Endodermal cell (in vitro differentiated cells): ENCODE measurements at regions not wholly inside any gene's neighbourhood (a gene's known extent, or its start where the extent isn't known, plus 50 kb on each side); places are given as distances from the start of the nearest gene placed in this dataset.

Source experiments
- DNase-seq: peaks from one replicate; pipeline ENCODE4 v3.0.0-alpha.2; 2017
- H3K27ac ChIP-seq: 2 replicates; pipeline ENCODE4 v1.5.1; 2013; ENCODE audit warnings: mild to moderate bottlenecking, low read depth, low read length, moderate library complexity
- H3K27me3 ChIP-seq: 2 replicates; pipeline ENCODE4 v1.6.1; 2013; ENCODE audit warnings: mild to moderate bottlenecking, low read length, moderate library complexity; ENCODE audit not compliant: insufficient read depth, control insufficient read depth, poor library complexity, severe bottlenecking
- H3K36me3 ChIP-seq: 2 replicates; pipeline ENCODE4 v1.7.0; 2013; ENCODE audit warnings: mild to moderate bottlenecking, low read length, moderate library complexity; ENCODE audit not compliant: control insufficient read depth, insufficient read depth
- H3K4me1 ChIP-seq: one replicate; pipeline ENCODE4 v1.7.0; 2013; ENCODE audit warnings: low read length; ENCODE audit not compliant: control insufficient read depth, insufficient read depth
- H3K4me3 ChIP-seq: 2 replicates; pipeline ENCODE4 v1.5.1; 2013; ENCODE audit warnings: mild to moderate bottlenecking, low read length, moderate library complexity
- H3K9ac ChIP-seq: 2 replicates; pipeline ENCODE4 v1.6.1; 2013; ENCODE audit warnings: mild to moderate bottlenecking, low read length, moderate library complexity; ENCODE audit not compliant: poor library complexity, severe bottlenecking; ENCODE audit errors: extremely low read depth
- H3K9me3 ChIP-seq: 2 replicates; pipeline ENCODE4 v1.6.1; 2013; ENCODE audit warnings: mild to moderate bottlenecking, low read length, moderate library complexity; ENCODE audit not compliant: control insufficient read depth
- H3K27ac Mint-ChIP-seq: 2 replicates; pipeline ENCODE4 v1.8.0; 2020; ENCODE audit warnings: mixed read lengths
- H3K27me3 Mint-ChIP-seq: 2 replicates; pipeline ENCODE4 v1.8.0; 2021; ENCODE audit warnings: mild to moderate bottlenecking, mixed read lengths; ENCODE audit not compliant: insufficient read depth
- H3K36me3 Mint-ChIP-seq: 2 replicates; pipeline ENCODE4 v1.8.0; 2020; ENCODE audit warnings: low read depth, mixed read lengths
- H3K4me1 Mint-ChIP-seq: 2 replicates; pipeline ENCODE4 v1.8.0; 2020; ENCODE audit warnings: mixed read lengths
- H3K4me3 Mint-ChIP-seq: 2 replicates; pipeline ENCODE4 v1.8.0; 2020; ENCODE audit warnings: mild to moderate bottlenecking, moderate library complexity, mixed read lengths
- H3K9me3 Mint-ChIP-seq: 2 replicates; pipeline ENCODE4 v1.8.0; 2020; ENCODE audit warnings: mild to moderate bottlenecking, mixed read lengths
- CTCF ChIP-seq: fragments of 200-600 bp; sonication (generic); conservative IDR thresholded peaks from 2 replicates; pipeline ENCODE4 v1.5.0; 2021; ENCODE audit warnings: antibody characterized with exemption, mild to moderate bottlenecking
- WGBS, 2 experiments: methylation state at CpG; one replicate each; pipeline versions ENCODE4 v1.1.5 to v1.1.7; 2013; ENCODE audit warnings: missing lambda C conversion rate in 2 of 2, mixed read lengths in 1 of 2; ENCODE audit not compliant: insufficient coverage in 1 of 2, insufficient read length in 1 of 2; 5-methylcytosine and 5-hydroxymethylcytosine counted together

- H3K27ac Mint-ChIP-seq, result no peak overlapping the region
- Histone ChIP-seq H3K27ac (no peak overlapping the region), H3K9me3 (no peaks in the 10 kb centered on the region), H3K9ac (no peak overlapping the region), H3K4me3 (no peak overlapping the region), H3K4me1 (no peaks in the 10 kb centered on the region), H3K36me3 (no peaks in the 10 kb centered on the region), H3K27me3 (no peaks in the 10 kb centered on the region)
- no peak overlapping the region for H3K4me3 Mint-ChIP-seq
- no peak for DNase-seq
- WGBS, 2 experiments, result 86 to 89% methylated on average over 2 to 6 of the region's 6 CpGs
- H3K9me3 Mint-ChIP-seq, result no peaks in the 10 kb centered on the region
- no peaks in the 10 kb centered on the region for H3K36me3 Mint-ChIP-seq
- no peak for TF ChIP-seq CTCF
- no peaks in the 10 kb centered on the region for H3K27me3 Mint-ChIP-seq
- H3K4me1 Mint-ChIP-seq, result no peaks in the 10 kb centered on the region
Observed at GRCh38 chr5:29547236-29547865, 1646.1 kb upstream of the CDH6 start.

- Histone ChIP-seq H3K36me3 (no peaks in the 10 kb centered on the region), H3K27me3 (no peaks in the 10 kb centered on the region), H3K9me3 (no peaks in the 10 kb centered on the region), H3K4me1 (no peaks in the 10 kb centered on the region), H3K9ac (no peak overlapping the region), H3K4me3 (no peak overlapping the region), H3K27ac (no peak overlapping the region)
- no peaks in the 10 kb centered on the region for H3K27me3 Mint-ChIP-seq
- no peaks in the 10 kb centered on the region for H3K4me1 Mint-ChIP-seq
- 91 to 94% methylated on average over 2 of the region's 2 CpGs for WGBS, 2 experiments
- H3K4me3 Mint-ChIP-seq, result no peak overlapping the region
- no peak for TF ChIP-seq CTCF
- no peak overlapping the region for H3K27ac Mint-ChIP-seq
- peaks cover 5% of the 10 kb centered on the region for H3K9me3 Mint-ChIP-seq
- no peak for DNase-seq
- no peaks in the 10 kb centered on the region for H3K36me3 Mint-ChIP-seq
Observed at GRCh38 chr5:29543501-29543900, 1650.0 kb upstream of the CDH6 start.

GRCh38 chr5:29524227-29524626 lies 1669.3 kb upstream of the CDH6 start:
- Histone ChIP-seq H3K36me3 (no peaks in the 10 kb centered on the region), H3K4me3 (no peak overlapping the region), H3K9me3 (no peaks in the 10 kb centered on the region), H3K27me3 (no peaks in the 10 kb centered on the region), H3K9ac (peak overlapping the region; percentile 6), H3K4me1 (peaks cover 3% of the 10 kb centered on the region), H3K27ac (no peak overlapping the region)
- WGBS, 2 experiments, result 58 to 100% methylated on average over 1 to 2 of the region's 2 CpGs
- H3K4me3 Mint-ChIP-seq, result no peak overlapping the region
- DNase-seq, result no peak
- peaks cover 9% of the 10 kb centered on the region for H3K4me1 Mint-ChIP-seq
- H3K27me3 Mint-ChIP-seq, result no peaks in the 10 kb centered on the region
- peaks cover 4% of the 10 kb centered on the region for H3K9me3 Mint-ChIP-seq
- H3K36me3 Mint-ChIP-seq, result no peaks in the 10 kb centered on the region
- peak overlapping the region; percentile 38 for H3K27ac Mint-ChIP-seq
- TF ChIP-seq CTCF, result no peak
